CD8-positive, alpha-beta memory T cell (primary cell): ENCODE measurements at regions not wholly inside any gene's neighbourhood (a gene's known extent, or its start where the extent isn't known, plus 50 kb on each side); places are given as distances from the start of the nearest gene placed in this dataset.

Experiments
- CTCF ChIA-PET: fragments of 350-600 bp; sonication (Branson Sonifier 250); formaldehyde crosslinking; loops from one replicate; lab custom pipeline; 2021; ENCODE audit warnings: antibody characterized with exemption; lab: Charles Lee
- POLR2A ChIA-PET: fragments of 350-600 bp; sonication (Branson Sonifier 250); formaldehyde crosslinking; loops from one replicate; lab custom pipeline; 2021; ENCODE audit warnings: antibody characterized with exemption; lab: Charles Lee
- DNase-seq, 5 donors: peaks; one replicate each; pipeline versions ENCODE4 v3.0.0 to v3.0.0-alpha.2; 2020 to 2022; ENCODE audit warnings: mixed read lengths in 1 of 5
- H3K27ac ChIP-seq: one replicate; pipeline ENCODE4 v1.7.0; 2013; ENCODE audit warnings: low read depth, mild to moderate bottlenecking, low read length, moderate library complexity
- H3K27me3 ChIP-seq: 2 replicates; pipeline ENCODE4 v1.7.0; 2013; ENCODE audit warnings: low read length, mild to moderate bottlenecking; ENCODE audit not compliant: insufficient read depth, poor library complexity, severe bottlenecking
- H3K36me3 ChIP-seq: 2 replicates; pipeline ENCODE4 v1.7.0; 2013; ENCODE audit warnings: mild to moderate bottlenecking, low read length, moderate library complexity; ENCODE audit not compliant: insufficient read depth
- H3K4me1 ChIP-seq: 2 replicates; pipeline ENCODE4 v1.7.0; 2013; ENCODE audit warnings: mild to moderate bottlenecking, low read length, moderate library complexity; ENCODE audit not compliant: insufficient read depth
- H3K4me3 ChIP-seq: 2 replicates; pipeline ENCODE4 v1.7.0; 2013; ENCODE audit warnings: mild to moderate bottlenecking, low read length
- H3K9me3 ChIP-seq: 2 replicates; pipeline ENCODE4 v1.7.0; 2013; ENCODE audit warnings: mild to moderate bottlenecking, low read length
- H3K27ac Mint-ChIP-seq, 8 donors: one replicate each; pipeline ENCODE4 v1.8.0; 2020 to 2021; ENCODE audit warnings: mixed read lengths in 8 of 8, mild to moderate bottlenecking in 6 of 8, inconsistent platforms in 3 of 8, moderate library complexity in 3 of 8
- H3K27me3 Mint-ChIP-seq, 2 donors: one replicate each; pipeline ENCODE4 v1.8.0; 2020 to 2021; ENCODE audit warnings: mixed read lengths in 2 of 2, mild to moderate bottlenecking in 1 of 2, moderate library complexity in 1 of 2
- H3K36me3 Mint-ChIP-seq, 3 donors: one replicate each; pipeline ENCODE4 v1.8.0; 2020 to 2021; ENCODE audit warnings: mixed read lengths in 3 of 3, inconsistent platforms in 1 of 3, mild to moderate bottlenecking in 1 of 3
- H3K4me1 Mint-ChIP-seq, 3 donors: one replicate each; pipeline ENCODE4 v1.8.0; 2020 to 2021; ENCODE audit warnings: mixed read lengths in 3 of 3, inconsistent platforms in 1 of 3, mild to moderate bottlenecking in 1 of 3
- H3K4me3 Mint-ChIP-seq, 7 donors: one replicate each; pipeline ENCODE4 v1.8.0; 2020 to 2021; ENCODE audit warnings: mixed read lengths in 7 of 7, mild to moderate bottlenecking in 6 of 7, moderate library complexity in 4 of 7, inconsistent platforms in 2 of 7
- H3K9me3 Mint-ChIP-seq, 5 donors: one replicate each; pipeline ENCODE4 v1.8.0; 2020 to 2022; ENCODE audit warnings: mixed read lengths in 5 of 5, mild to moderate bottlenecking in 3 of 5, moderate library complexity in 2 of 5, inconsistent platforms in 1 of 5

- Mint-ChIP-seq H3K9me3 (no peaks in the 10 kb centered on the region), H3K4me3 (peak overlapping the region in 6 of 7 donors; percentile 33 to 85 (median 72))
Observed at GRCh38 chr15:70259640-70260508, 162.2 kb upstream of the TLE3 start.

GRCh38 chr15:70259028-70259424, 161.3 kb upstream of the TLE3 start:
- Mint-ChIP-seq H3K36me3 (no peaks in the 10 kb centered on the region), H3K4me1 (peaks cover 39 to 62% (median 42%) of the 10 kb centered on the region in 3 donors), H3K4me3 (peak overlapping the region; percentile 72 to 85 (median 80)), H3K9me3 (no peaks in the 10 kb centered on the region), H3K27ac (peak overlapping the region; percentile 47 to 89 (median 84)), H3K27me3 (peaks cover 0 to 1% of the 10 kb centered on the region in 2 donors)
- Histone ChIP-seq H3K4me1 (peaks cover 33% of the 10 kb centered on the region), H3K27ac (no peak overlapping the region), H3K4me3 (peak overlapping the region; percentile 38), H3K27me3 (no peaks in the 10 kb centered on the region), H3K9me3 (no peaks in the 10 kb centered on the region), H3K36me3 (no peaks in the 10 kb centered on the region)
- DNase-seq: peak; percentile 41 to 78 (median 51)
- POLR2A ChIA-PET: interaction anchor here (0.5 to 2.0 kb wide), 4 partner anchors 42 to 267 kb away, joined by 3 to 10 read pairs (median 6); partner anchors contain the start of gene TLE3
- CTCF ChIA-PET: interaction anchor here (0.7 to 1.6 kb wide), 5 partner anchors 12 to 208 kb away, joined by 3 to 5 read pairs (median 3); no protein-coding TSS in a partner anchor

More at GRCh38 chr15:70259640-70260508, 162.2 kb upstream of the TLE3 start:
- ChIA-PET CTCF (interaction anchor here (1.1 to 1.6 kb wide), 3 partner anchors 13 to 41 kb away, joined by 3 to 5 read pairs (median 3); no protein-coding TSS in a partner anchor), POLR2A (interaction anchor here (1.0 to 2.0 kb wide), 3 partner anchors 41 to 162 kb away, joined by 4 to 10 read pairs (median 7); partner anchors contain the start of gene TLE3)
- no peaks in the 10 kb centered on the region for H3K36me3 Mint-ChIP-seq
- no peaks in the 10 kb centered on the region for H3K36me3 ChIP-seq
- peaks cover 33% of the 10 kb centered on the region for H3K4me1 ChIP-seq
- no peaks in the 10 kb centered on the region for H3K9me3 ChIP-seq
- peak overlapping the region; percentile 38 for H3K4me3 ChIP-seq
- no peak for DNase-seq
- H3K27me3 Mint-ChIP-seq: peaks cover 0 to 1% of the 10 kb centered on the region in 2 donors
- no peak overlapping the region for H3K27ac ChIP-seq
- H3K27me3 ChIP-seq: no peaks in the 10 kb centered on the region
- peak overlapping the region; percentile 9 to 95 (median 73) for H3K27ac Mint-ChIP-seq
- peaks cover 39 to 62% (median 42%) of the 10 kb centered on the region in 3 donors for H3K4me1 Mint-ChIP-seq

GRCh38 chr15:70258369-70259027, 160.8 kb upstream of the TLE3 start:
- Mint-ChIP-seq H3K4me1 (peaks cover 39 to 62% (median 42%) of the 10 kb centered on the region in 3 donors), H3K9me3 (no peaks in the 10 kb centered on the region), H3K36me3 (no peaks in the 10 kb centered on the region), H3K27me3 (peaks cover 0 to 1% of the 10 kb centered on the region in 2 donors), H3K27ac (peak overlapping the region; percentile 52 to 89 (median 84)), H3K4me3 (peak overlapping the region; percentile 72 to 85 (median 80))
- peak; percentile 30 to 82 (median 64) for DNase-seq
- Histone ChIP-seq H3K4me3 (peak overlapping the region; percentile 38), H3K4me1 (peaks cover 33% of the 10 kb centered on the region), H3K27me3 (no peaks in the 10 kb centered on the region), H3K27ac (no peak overlapping the region), H3K9me3 (no peaks in the 10 kb centered on the region), H3K36me3 (no peaks in the 10 kb centered on the region)
- ChIA-PET POLR2A (interaction anchor here (0.5 to 2.0 kb wide), 4 partner anchors 43 to 268 kb away, joined by 3 to 10 read pairs (median 6); partner anchors contain the start of gene TLE3), CTCF (interaction anchor here (0.7 to 1.6 kb wide), 5 partner anchors 11 to 209 kb away, joined by 3 to 5 read pairs (median 3); no protein-coding TSS in a partner anchor)

- CTCF ChIA-PET: interaction anchor here (1.6 kb wide), 1 partner anchor 11 kb away, joined by 5 read pairs; no protein-coding TSS in a partner anchor
- H3K4me1 ChIP-seq: peaks cover 33% of the 10 kb centered on the region
Observed at GRCh38 chr15:70257573-70258248, 160.0 kb upstream of the TLE3 start.

GRCh38 chr15:70257047-70257446, 159.3 kb upstream of the TLE3 start:
- no peaks in the 10 kb centered on the region for H3K36me3 ChIP-seq
- Mint-ChIP-seq H3K27me3 (peaks cover 0 to 1% of the 10 kb centered on the region in 2 donors), H3K4me1 (peaks cover 39 to 52% (median 40%) of the 10 kb centered on the region in 3 donors), H3K27ac (peak overlapping the region in 2 of 8 donors; percentile 66 to 79), H3K9me3 (no peaks in the 10 kb centered on the region), H3K36me3 (no peaks in the 10 kb centered on the region), H3K4me3 (peak overlapping the region in 5 of 7 donors; percentile 21 to 80 (median 39))
- H3K27me3 ChIP-seq: no peaks in the 10 kb centered on the region
- H3K9me3 ChIP-seq: no peaks in the 10 kb centered on the region
- DNase-seq: no peak
- H3K4me3 ChIP-seq: no peak overlapping the region
- peaks cover 33% of the 10 kb centered on the region for H3K4me1 ChIP-seq
- no peak overlapping the region for H3K27ac ChIP-seq
- CTCF ChIA-PET: no interaction called here
- POLR2A ChIA-PET: no interaction called here

More at GRCh38 chr15:70257573-70258248, 160.0 kb upstream of the TLE3 start:
- Mint-ChIP-seq H3K27me3 (peaks cover 0 to 1% of the 10 kb centered on the region in 2 donors), H3K27ac (peak overlapping the region in 5 of 8 donors; percentile 31 to 89 (median 79)), H3K36me3 (no peaks in the 10 kb centered on the region), H3K4me3 (peak overlapping the region; percentile 21 to 80 (median 57)), H3K4me1 (peaks cover 39 to 59% (median 42%) of the 10 kb centered on the region in 3 donors), H3K9me3 (no peaks in the 10 kb centered on the region)
- Histone ChIP-seq H3K4me3 (no peak overlapping the region), H3K27ac (no peak overlapping the region), H3K27me3 (no peaks in the 10 kb centered on the region), H3K9me3 (no peaks in the 10 kb centered on the region), H3K36me3 (no peaks in the 10 kb centered on the region)
- no peak for DNase-seq
- POLR2A ChIA-PET: interaction anchor here (1.5 to 2.0 kb wide), 2 partner anchors 43 to 160 kb away, joined by 7 to 10 read pairs; partner anchors contain the start of gene TLE3

- Histone ChIP-seq H3K36me3 (no peaks in the 10 kb centered on the region), H3K27me3 (no peaks in the 10 kb centered on the region), H3K4me1 (peaks cover 20% of the 10 kb centered on the region), H3K9me3 (no peaks in the 10 kb centered on the region), H3K27ac (no peak overlapping the region), H3K4me3 (no peak overlapping the region)
- Mint-ChIP-seq H3K4me3 (no peak overlapping the region), H3K4me1 (peaks cover 26 to 38% (median 27%) of the 10 kb centered on the region in 3 donors), H3K27me3 (peaks cover 0 to 1% of the 10 kb centered on the region in 2 donors), H3K36me3 (no peaks in the 10 kb centered on the region), H3K27ac (peak overlapping the region in 2 of 8 donors; percentile 51 to 55), H3K9me3 (no peaks in the 10 kb centered on the region)
- POLR2A ChIA-PET: no interaction called here
- CTCF ChIA-PET: no interaction called here
- no peak for DNase-seq
Observed at GRCh38 chr15:70254311-70254869, 156.7 kb upstream of the TLE3 start.
